ENCODE measurements at regions not wholly inside any gene's neighbourhood (a gene's known extent, or its start where the extent isn't known, plus 50 kb on each side); places are given as distances from the start of the nearest gene placed in this dataset.

DNA sequence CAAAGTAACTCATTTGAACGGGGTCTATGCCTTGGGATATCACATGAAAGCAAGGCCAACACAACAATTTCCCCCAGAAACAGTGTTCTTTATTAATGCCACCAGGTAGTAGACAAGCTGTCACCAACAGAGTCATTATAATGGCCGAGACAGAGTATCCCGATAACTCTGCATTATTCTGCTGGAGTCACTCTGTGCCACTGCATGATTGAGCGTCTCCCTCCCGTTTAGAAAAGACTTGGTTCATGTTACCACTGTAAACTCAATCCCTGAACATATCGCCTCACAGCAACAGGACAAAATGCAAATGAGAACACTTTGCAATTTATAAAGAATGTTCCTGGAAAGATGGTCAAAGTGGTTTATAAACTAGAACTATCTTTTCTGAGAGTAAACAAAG lies 932.5 kb downstream of the GATA3 start:
- H3K4me3 Mint-ChIP-seq = no peak overlapping the region
- ATAC-seq (ENCODE audit: low read depth) (no peak), DNase-seq (no peak)
- POLR2A ChIA-PET = no interaction called here
- H3K27ac Mint-ChIP-seq = no peak overlapping the region
- H3K9me3 Mint-ChIP-seq = peaks cover 3% of the 10 kb centered on the region
- H3K36me3 Mint-ChIP-seq = no peaks in the 10 kb centered on the region
- no peaks in the 10 kb centered on the region for H3K27me3 Mint-ChIP-seq
- peaks cover 4% of the 10 kb centered on the region for H3K4me1 Mint-ChIP-seq

GRCh38 chr10:8987712-8988111 lies 933.2 kb downstream of the GATA3 start:
- H3K27me3 Mint-ChIP-seq = no peaks in the 10 kb centered on the region
- H3K27ac Mint-ChIP-seq = no peak overlapping the region
- ATAC-seq (ENCODE audit: low read depth) = no peak
- peaks cover 5% of the 10 kb centered on the region for H3K9me3 Mint-ChIP-seq
- H3K36me3 Mint-ChIP-seq = no peaks in the 10 kb centered on the region
- peaks cover 7% of the 10 kb centered on the region for H3K4me1 Mint-ChIP-seq
- POLR2A ChIA-PET = no interaction called here
- H3K4me3 Mint-ChIP-seq = no peak overlapping the region
- no peak for DNase-seq

DNA sequence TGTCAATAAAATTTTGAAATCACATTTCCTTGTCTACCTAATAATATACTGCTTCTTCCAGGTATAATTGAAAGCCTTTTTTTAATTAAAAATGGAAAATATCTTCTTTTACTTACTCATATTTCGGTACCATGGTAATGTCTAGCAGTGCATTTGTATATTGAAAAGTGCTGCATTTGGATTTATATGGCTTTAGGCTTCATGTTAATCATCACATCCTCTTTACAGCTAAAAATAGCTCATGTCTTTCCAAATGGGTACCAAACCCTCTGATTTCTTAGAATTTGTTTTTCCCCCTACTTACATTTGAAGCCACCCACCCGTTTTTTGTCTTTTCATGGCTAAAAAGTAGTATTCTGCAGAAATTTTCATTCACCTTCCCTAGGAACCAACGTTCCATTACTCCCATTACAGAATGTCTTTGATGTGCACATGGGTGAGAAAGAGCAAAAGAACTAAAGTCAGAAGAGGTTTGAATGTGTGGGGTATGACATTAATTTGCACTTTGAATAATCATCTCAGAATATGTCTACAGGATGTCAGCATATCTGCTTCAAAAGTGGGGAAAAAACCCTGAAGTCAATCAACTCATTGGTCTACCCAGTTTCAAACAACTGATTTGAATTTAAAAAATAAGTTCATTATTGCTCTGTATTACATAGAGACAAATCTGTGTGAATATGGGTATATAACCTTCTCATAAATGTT lies 935.9 kb downstream of the GATA3 start:
- no peaks in the 10 kb centered on the region for H3K27me3 Mint-ChIP-seq
- peaks cover 4% of the 10 kb centered on the region for H3K9me3 Mint-ChIP-seq
- POLR2A ChIA-PET = no interaction called here
- ATAC-seq (ENCODE audit: low read depth) = no peak
- no peak for DNase-seq
- H3K36me3 Mint-ChIP-seq = no peaks in the 10 kb centered on the region
- no peak overlapping the region for H3K4me3 Mint-ChIP-seq
- H3K4me1 Mint-ChIP-seq = peaks cover 10% of the 10 kb centered on the region
- H3K27ac Mint-ChIP-seq = no peak overlapping the region

DNA sequence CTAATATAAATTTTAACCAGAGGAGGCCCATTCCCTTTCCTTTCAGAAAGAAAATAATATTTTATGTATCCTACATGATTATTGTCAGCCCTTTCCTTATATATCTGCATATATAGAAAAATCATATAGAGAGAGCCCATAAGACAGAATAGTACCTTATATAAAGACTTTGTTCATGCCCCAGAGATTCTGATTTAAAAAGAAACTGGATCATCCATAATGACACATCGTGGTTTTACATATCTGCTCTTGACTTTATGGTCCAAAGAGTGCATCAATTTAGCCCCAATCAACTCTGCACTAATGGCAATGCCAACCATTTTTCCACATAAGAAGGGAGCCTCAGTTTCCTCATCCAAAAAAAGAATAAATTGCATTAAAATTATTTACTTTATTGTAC lies 937.5 kb downstream of the GATA3 start:
- DNase-seq = no peak
- peaks cover 4% of the 10 kb centered on the region for H3K9me3 Mint-ChIP-seq
- H3K27me3 Mint-ChIP-seq = no peaks in the 10 kb centered on the region
- H3K4me1 Mint-ChIP-seq = peaks cover 10% of the 10 kb centered on the region
- ATAC-seq (ENCODE audit: low read depth) = no peak
- POLR2A ChIA-PET = no interaction called here
- H3K4me3 Mint-ChIP-seq = no peak overlapping the region
- H3K36me3 Mint-ChIP-seq = no peaks in the 10 kb centered on the region
- H3K27ac Mint-ChIP-seq = no peak overlapping the region

GRCh38 chr10:8993864-8994263 lies 939.4 kb downstream of the GATA3 start:
- Mint-ChIP-seq H3K27ac (no peak overlapping the region), H3K4me3 (no peak overlapping the region), H3K36me3 (peaks cover 3% of the 10 kb centered on the region), H3K27me3 (no peaks in the 10 kb centered on the region), H3K4me1 (peaks cover 10% of the 10 kb centered on the region), H3K9me3 (peaks cover 8% of the 10 kb centered on the region)
- DNase-seq (no peak), ATAC-seq (ENCODE audit: low read depth) (no peak)
- POLR2A ChIA-PET = no interaction called here

GRCh38 chr10:8998751-8999150 lies 944.3 kb downstream of the GATA3 start:
- Mint-ChIP-seq H3K27ac (no peak overlapping the region), H3K4me3 (no peak overlapping the region), H3K27me3 (no peaks in the 10 kb centered on the region), H3K36me3 (peaks cover 3% of the 10 kb centered on the region), H3K9me3 (peaks cover 4% of the 10 kb centered on the region), H3K4me1 (no peaks in the 10 kb centered on the region)
- DNase-seq (no peak), ATAC-seq (ENCODE audit: low read depth) (no peak)
- POLR2A ChIA-PET = no interaction called here

DNA sequence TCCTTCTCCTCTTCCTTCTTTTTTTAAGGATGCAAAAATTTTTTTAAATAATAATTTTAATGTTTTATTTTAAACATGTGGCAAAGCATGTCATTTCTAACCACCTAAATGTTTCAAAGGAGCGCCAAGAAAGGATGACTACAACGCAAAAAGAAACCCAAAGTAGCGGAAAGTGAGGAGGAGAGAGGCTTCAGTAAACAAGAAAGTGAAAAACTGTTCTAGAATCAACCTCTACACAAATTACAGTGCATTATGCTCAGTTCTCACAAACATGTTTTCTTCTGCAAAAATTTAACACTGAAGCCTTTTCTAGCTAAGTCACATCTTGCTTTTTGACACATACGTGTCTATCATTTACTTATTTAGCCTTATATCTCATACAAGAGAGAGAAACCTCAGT lies 948.6 kb downstream of the GATA3 start:
- DNase-seq = no peak
- H3K4me3 Mint-ChIP-seq = no peak overlapping the region
- no peak for ATAC-seq (ENCODE audit: low read depth)

DNA sequence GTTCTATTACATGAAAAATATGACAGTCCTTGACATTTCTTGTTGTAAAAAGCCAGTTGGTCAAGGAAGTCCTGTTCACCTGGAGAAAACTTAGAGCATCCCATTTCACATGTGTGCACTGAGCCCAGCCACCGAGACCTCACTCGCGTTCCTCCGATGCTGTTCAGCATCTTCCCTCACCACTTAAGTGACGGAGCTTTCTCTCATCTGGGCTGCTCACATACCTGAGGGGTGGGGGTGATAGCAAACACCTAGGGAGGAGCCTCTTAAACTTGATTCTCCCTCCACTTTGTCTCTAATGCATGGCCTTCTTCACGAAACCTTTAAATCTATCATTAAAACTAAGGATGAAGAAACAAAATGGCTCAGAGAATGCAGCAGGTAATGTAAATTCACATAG lies 950.2 kb downstream of the GATA3 start:
- Mint-ChIP-seq H3K36me3 (no peaks in the 10 kb centered on the region), H3K9me3 (no peaks in the 10 kb centered on the region), H3K27ac (no peak overlapping the region), H3K27me3 (no peaks in the 10 kb centered on the region), H3K4me1 (peaks cover 20% of the 10 kb centered on the region), H3K4me3 (no peak overlapping the region)
- POLR2A ChIA-PET = no interaction called here
- ATAC-seq (ENCODE audit: low read depth) = no peak
- no peak for DNase-seq

More for the DNA sequence above, 948.6 kb downstream of the GATA3 start:
- Mint-ChIP-seq H3K27ac (no peak overlapping the region), H3K4me1 (peaks cover 8% of the 10 kb centered on the region), H3K27me3 (no peaks in the 10 kb centered on the region), H3K36me3 (peaks cover 3% of the 10 kb centered on the region), H3K9me3 (peaks cover 4% of the 10 kb centered on the region)
- POLR2A ChIA-PET = no interaction called here

- H3K27ac Mint-ChIP-seq = peak overlapping the region; percentile 38
- no peaks in the 10 kb centered on the region for H3K27me3 Mint-ChIP-seq
- peaks cover 31% of the 10 kb centered on the region for H3K4me1 Mint-ChIP-seq
- POLR2A ChIA-PET = interaction anchor here (0.5 to 1.2 kb wide), 6 partner anchors 24 to 1042 kb away, joined by 3 to 4 read pairs (median 3); no protein-coding TSS in a partner anchor
- DNase-seq (no peak), ATAC-seq (ENCODE audit: low read depth) (no peak)
- no peaks in the 10 kb centered on the region for H3K9me3 Mint-ChIP-seq
- peak overlapping the region; percentile 50 for H3K4me3 Mint-ChIP-seq
- H3K36me3 Mint-ChIP-seq = peaks cover 1% of the 10 kb centered on the region
Measured at GRCh38 chr10:9009505-9009904, 955.0 kb downstream of the GATA3 start.

DNA sequence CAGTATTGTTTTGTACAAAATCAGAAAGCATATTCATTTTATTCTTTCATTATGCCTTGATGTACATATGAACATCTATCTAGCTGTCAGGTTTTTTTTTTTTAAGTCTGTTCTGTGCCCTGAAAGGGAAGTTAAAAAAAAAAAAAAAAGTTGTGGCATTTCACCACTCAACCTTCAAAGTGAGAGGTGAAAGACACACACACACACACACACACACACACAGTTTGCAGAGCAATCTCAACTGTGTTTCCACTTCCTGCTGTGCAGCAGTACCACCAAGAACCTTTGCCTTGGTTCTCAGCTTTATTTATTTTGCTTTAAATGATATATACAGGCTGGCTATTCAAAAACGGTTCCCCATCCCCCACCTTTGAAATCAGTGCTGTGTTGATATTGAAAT lies 955.6 kb downstream of the GATA3 start:
- H3K9me3 Mint-ChIP-seq = no peaks in the 10 kb centered on the region
- no peaks in the 10 kb centered on the region for H3K27me3 Mint-ChIP-seq
- POLR2A ChIA-PET = interaction anchor here (0.6 to 1.2 kb wide), 5 partner anchors 25 to 1042 kb away, joined by 3 to 4 read pairs (median 3); no protein-coding TSS in a partner anchor
- peak; percentile 96 for ATAC-seq (ENCODE audit: low read depth)
- H3K4me3 Mint-ChIP-seq = peak overlapping the region; percentile 50
- H3K4me1 Mint-ChIP-seq = peaks cover 31% of the 10 kb centered on the region
- peaks cover 1% of the 10 kb centered on the region for H3K36me3 Mint-ChIP-seq
- H3K27ac Mint-ChIP-seq = no peak overlapping the region
- DNase-seq = peak; percentile 29

- Mint-ChIP-seq H3K4me3 (no peak overlapping the region), H3K27ac (no peak overlapping the region), H3K9me3 (no peaks in the 10 kb centered on the region), H3K4me1 (peaks cover 31% of the 10 kb centered on the region), H3K36me3 (peaks cover 1% of the 10 kb centered on the region), H3K27me3 (no peaks in the 10 kb centered on the region)
- POLR2A ChIA-PET = interaction anchor here (1.2 kb wide), 1 partner anchor 34 kb away, joined by 3 read pairs; no protein-coding TSS in a partner anchor
- DNase-seq (no peak), ATAC-seq (ENCODE audit: low read depth) (no peak)
Measured at GRCh38 chr10:9010931-9011670, 956.6 kb downstream of the GATA3 start.

DNA sequence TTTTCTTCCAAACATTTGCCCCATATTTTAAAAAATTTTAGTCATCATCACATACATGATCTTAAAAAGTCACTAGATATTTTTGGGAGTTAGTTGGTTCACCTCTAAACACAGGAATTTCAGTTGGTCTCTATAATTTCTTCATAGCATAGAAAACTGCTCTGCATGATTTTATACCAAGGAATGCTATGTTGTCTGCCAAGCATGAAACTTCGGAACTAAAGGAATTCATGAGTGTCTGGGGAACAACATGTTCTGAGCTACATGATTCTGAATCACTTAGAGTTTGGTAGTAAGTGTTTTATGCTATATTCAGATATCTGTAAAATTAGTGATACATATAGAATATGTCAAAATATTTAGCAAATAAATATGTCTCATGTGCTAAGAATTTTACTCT lies 957.8 kb downstream of the GATA3 start:
- H3K9me3 Mint-ChIP-seq = no peaks in the 10 kb centered on the region
- POLR2A ChIA-PET = no interaction called here
- no peak overlapping the region for H3K27ac Mint-ChIP-seq
- no peak for ATAC-seq (ENCODE audit: low read depth)
- peaks cover 28% of the 10 kb centered on the region for H3K4me1 Mint-ChIP-seq
- peaks cover 1% of the 10 kb centered on the region for H3K36me3 Mint-ChIP-seq
- DNase-seq = no peak
- no peak overlapping the region for H3K4me3 Mint-ChIP-seq
- H3K27me3 Mint-ChIP-seq = no peaks in the 10 kb centered on the region

DNA sequence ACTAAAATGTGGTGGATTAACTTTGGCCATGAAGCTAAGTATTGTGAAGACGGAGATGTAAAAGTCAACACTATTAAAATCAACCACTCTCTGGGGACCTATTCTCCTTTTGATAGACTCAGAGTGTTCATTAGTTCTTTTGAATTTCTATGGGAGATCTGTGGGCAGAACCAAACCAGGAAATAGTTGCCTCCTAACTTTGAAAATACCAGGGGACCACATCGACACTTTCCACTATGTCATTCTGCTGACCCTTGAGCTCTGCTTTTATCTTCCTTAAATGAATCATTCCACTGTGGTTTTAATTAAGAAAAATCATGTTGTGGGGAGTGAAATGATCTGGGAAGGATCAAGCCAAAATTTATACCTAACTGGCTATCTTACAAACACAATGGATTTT lies 960.5 kb downstream of the GATA3 start:
- DNase-seq (no peak), ATAC-seq (ENCODE audit: low read depth) (no peak)
- no peaks in the 10 kb centered on the region for H3K27me3 Mint-ChIP-seq
- H3K4me3 Mint-ChIP-seq = no peak overlapping the region
- H3K4me1 Mint-ChIP-seq = peaks cover 10% of the 10 kb centered on the region
- H3K36me3 Mint-ChIP-seq = peaks cover 1% of the 10 kb centered on the region
- no peak overlapping the region for H3K27ac Mint-ChIP-seq
- POLR2A ChIA-PET = interaction anchor here (0.7 kb wide), 1 partner anchor 987 kb away, joined by 3 read pairs; no protein-coding TSS in a partner anchor
- H3K9me3 Mint-ChIP-seq = no peaks in the 10 kb centered on the region

GRCh38 chr10:9015447-9015846 lies 961.0 kb downstream of the GATA3 start:
- H3K9me3 Mint-ChIP-seq = no peaks in the 10 kb centered on the region
- no peak for ATAC-seq (ENCODE audit: low read depth)
- H3K36me3 Mint-ChIP-seq = peaks cover 1% of the 10 kb centered on the region
- H3K4me1 Mint-ChIP-seq = peaks cover 6% of the 10 kb centered on the region
- H3K27me3 Mint-ChIP-seq = no peaks in the 10 kb centered on the region
- H3K4me3 Mint-ChIP-seq = no peak overlapping the region
- H3K27ac Mint-ChIP-seq = no peak overlapping the region
- DNase-seq = no peak
- POLR2A ChIA-PET = interaction anchor here (0.7 kb wide), 1 partner anchor 987 kb away, joined by 3 read pairs; no protein-coding TSS in a partner anchor

All from activated naive CD8-positive, alpha-beta T cell treated with anti-CD3 and anti-CD28 coated beads, Interleukin-2, amount 10 ng/mL, durations not matched to agents 7 days and 5 days (primary cell).